ENCODE measurements at regions not wholly inside any gene's neighbourhood (a gene's known extent, or its start where the extent isn't known, plus 50 kb on each side); places are given as distances from the start of the nearest gene placed in this dataset.
"Not testable (repeated sequence)": the region's sequence is repeated elsewhere in the genome, so short reads cannot be mapped to it uniquely, and the experiment has no call there.

DNA sequence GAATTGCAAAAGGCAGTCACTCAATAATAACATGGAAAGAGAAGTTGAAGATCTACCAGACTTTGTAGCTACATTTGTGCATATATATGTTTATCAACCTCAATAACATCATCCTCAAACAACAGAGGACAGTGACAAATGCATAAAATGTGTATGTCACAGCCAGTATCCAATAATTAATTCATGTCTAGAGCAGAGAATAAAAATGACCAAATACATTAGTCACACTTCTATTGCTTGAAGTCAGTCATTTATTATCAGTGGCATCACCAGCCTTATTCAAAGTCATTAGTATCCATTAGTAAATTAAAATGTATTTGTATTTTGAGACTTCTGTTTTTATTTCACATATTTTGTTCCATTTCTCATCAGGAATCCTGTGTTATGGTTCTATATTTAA is 852.8 kb downstream of the XPNPEP1 start:
- no peak for DNase-seq (ENCODE audit: low spot score)

DNA sequence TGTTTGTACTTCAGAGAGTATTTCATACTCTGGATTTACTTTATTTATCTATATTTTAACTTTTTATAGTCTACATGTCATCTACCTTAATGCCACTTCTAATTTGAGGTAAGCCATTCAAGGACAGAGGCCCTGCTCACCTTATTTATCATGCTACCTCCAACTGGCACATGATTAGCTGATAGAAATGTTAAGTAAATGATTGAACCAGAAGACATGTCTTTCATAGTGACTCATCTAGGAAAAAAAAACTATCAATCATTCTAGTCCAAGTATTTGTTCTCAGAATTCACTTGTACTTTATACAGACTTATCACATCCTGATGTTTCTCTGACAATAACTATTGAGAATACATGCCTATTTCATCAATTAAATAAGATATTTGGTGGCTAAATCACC is 856.3 kb downstream of the XPNPEP1 start:
- no peak for DNase-seq (ENCODE audit: low spot score)

DNA sequence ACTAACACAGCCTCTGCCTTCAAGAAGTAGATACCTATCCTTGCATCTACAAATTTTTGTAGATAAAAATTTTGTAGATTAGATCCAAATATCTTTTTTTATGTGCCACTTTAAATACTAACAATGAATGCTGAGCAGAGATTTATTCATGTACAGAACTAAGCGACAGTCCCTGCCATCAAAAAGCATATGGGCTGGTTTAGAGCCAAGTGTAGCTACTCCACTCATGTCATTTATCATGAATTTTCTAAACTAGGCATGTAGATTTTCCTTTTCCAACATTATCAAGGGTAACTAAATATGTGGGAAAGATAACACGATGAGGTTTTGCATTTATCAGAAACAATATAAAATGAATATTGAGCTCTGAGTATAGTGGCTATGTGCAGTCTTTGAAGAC is 857.5 kb downstream of the XPNPEP1 start:
- no peak for DNase-seq (ENCODE audit: low spot score)

- no peak for DNase-seq (ENCODE audit: low spot score)
Observed at GRCh38 chr10:109062371-109062770, 860.9 kb downstream of the XPNPEP1 start.

- no peak for DNase-seq (ENCODE audit: low spot score)
Observed at GRCh38 chr10:109055243-109055642, 868.1 kb downstream of the XPNPEP1 start.

GRCh38 chr10:109047856-109048255 is 875.5 kb downstream of the XPNPEP1 start:
- no peak for DNase-seq (ENCODE audit: low spot score)

GRCh38 chr10:109046427-109046826 is 876.9 kb downstream of the XPNPEP1 start:
- not testable (repeated sequence) for DNase-seq (ENCODE audit: low spot score)

- DNase-seq (ENCODE audit: low spot score): no peak
Observed at GRCh38 chr10:109040622-109041021, 882.7 kb downstream of the XPNPEP1 start.

- DNase-seq (ENCODE audit: low spot score): no peak
Observed at GRCh38 chr10:109037978-109038377, 885.3 kb downstream of the XPNPEP1 start.

DNA sequence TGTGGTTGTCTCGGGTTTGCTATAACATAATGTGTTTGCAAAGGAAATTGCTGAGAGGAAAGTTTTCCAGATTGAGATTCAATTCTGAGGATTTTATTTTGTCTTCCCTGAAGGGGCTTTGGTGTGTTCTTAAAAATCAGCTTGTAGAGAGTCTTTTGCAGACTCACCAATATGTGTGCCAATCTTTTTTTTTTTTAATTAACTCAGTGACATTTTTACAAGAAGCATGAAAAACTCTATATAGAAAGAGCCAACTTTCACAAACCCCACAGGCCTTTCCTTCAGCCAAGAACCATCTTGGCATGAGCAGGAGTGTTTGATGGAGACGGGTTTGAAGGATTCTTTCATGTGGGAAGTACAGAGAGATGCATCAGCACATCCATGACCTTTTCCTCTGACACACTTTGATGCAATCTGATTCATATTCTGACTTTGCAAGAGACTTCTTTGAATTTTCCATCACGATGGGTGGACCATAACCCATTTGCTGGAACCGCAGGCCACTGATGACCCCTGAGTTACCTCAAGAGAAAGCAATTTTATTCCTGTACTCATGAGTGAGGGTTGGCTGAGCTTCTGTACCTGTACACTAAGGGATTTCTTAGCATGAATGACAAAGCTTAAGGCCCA is 892.6 kb downstream of the XPNPEP1 start:
- no peak for DNase-seq (ENCODE audit: low spot score)

DNA sequence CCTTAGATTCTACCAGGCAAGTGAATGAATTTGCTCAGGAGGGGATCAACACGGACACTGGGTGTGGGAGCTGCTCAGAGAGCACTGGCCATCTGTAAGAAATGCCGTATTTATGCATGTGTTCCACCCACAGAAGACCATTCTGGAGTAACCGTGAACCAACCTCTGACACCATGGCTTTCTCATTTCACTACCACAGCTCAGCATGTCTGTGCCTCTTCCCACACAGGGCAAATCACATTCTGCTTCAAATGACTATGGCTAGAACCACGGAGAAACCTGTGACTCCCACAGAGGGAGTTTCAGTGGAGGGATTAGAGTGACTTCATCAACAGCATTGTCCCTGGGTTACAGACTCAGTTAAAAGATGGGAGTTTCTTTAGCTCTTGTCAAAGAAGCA is 893.4 kb downstream of the XPNPEP1 start:
- no peak for DNase-seq (ENCODE audit: low spot score)

DNA sequence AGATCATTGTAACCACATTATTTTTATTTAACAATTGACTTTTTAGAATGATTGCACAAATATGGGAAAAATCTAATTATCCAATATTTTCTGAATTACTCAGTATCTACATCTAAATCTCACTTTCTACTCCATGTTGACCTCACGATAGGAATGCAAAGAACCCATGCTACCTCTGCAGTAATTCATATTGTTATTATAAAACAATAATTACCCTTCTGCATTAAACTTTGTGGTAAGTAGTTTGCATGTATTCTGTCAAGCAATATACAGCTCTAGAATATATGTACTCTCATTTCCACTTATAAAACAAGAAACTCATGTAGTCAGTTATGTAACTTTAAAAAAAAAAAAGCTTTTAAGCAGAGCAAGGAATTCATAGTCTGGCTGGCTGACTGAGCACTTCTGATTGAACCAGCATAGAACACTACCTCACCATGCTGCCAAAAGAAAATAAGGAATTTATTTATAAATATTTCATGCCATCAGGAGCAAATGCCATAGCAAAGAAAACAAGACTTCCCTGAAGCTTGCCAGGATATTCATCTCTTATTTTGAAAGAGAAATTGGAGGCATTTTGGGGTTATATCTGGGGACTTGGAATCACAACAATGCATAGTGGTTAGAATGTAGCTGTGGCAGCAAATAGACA is 895.7 kb downstream of the XPNPEP1 start:
- DNase-seq (ENCODE audit: low spot score): no peak

DNA sequence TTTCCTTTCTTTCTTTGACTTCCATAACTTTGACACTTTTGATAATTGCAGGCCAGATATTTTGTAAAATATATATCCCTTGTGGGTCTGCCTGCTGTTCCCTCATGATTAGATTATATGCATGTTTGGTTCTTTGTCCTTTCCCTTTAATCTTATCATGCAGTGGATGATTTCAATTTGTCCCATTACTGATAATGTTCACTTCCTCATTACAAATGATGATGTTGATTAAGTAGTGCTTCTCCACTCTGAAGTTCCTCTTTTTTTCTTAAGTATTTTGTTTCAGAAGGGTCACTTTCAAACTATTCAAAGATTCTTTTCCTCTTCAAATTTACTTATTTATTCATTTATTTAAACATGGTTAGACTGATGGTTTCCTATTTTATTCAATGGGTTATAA is 898.1 kb downstream of the XPNPEP1 start:
- no peak for DNase-seq (ENCODE audit: low spot score)

- no peak for DNase-seq (ENCODE audit: low spot score)
Observed at GRCh38 chr10:109022417-109023049, 900.8 kb downstream of the XPNPEP1 start.

DNA sequence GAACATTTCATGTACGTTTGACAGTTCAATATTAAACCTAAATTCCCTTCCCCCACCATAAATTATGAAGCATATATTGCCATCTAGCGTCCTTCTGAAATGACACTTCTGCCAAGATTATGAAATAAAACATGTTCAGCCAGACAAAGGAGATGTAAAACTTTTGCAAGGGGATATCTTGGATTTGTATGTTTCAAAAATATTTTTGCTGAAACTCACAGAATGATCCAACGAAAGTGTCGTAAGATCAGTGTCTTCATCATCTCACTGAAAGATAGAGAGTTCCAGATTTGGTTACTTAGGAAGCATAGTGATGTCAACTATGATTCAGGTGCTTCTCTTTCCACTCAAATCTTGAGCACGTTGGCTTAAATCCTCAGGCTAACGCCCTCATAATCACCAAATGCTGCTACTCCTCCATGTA is 904.3 kb downstream of the XPNPEP1 start:
- DNase-seq (ENCODE audit: low spot score): no peak

GRCh38 chr10:109007514-109007913 is 915.8 kb downstream of the XPNPEP1 start:
- no peak for DNase-seq (ENCODE audit: low spot score)

- DNase-seq (ENCODE audit: low spot score): no peak
Observed at GRCh38 chr10:108990441-108990840, 932.9 kb downstream of the XPNPEP1 start.

DNA sequence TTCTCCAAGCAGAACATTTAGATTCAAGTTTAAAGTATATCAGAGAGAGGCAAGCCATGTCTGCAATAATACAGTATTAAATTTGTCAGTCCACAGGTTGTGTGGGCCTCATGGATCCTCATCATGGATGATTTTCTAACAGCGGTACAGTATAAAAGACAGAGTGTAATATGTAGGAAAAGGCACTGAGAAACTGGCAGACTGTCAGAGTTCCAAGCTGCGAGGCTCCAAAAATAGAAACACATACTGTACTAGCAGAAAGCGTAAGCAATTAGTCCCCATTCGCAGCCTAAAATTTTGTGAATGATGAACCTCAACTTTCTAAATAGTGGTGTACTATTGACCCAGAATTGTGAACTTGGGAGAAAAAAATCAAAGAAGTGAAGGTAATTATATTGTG is 933.3 kb downstream of the XPNPEP1 start:
- DNase-seq (ENCODE audit: low spot score): no peak

DNA sequence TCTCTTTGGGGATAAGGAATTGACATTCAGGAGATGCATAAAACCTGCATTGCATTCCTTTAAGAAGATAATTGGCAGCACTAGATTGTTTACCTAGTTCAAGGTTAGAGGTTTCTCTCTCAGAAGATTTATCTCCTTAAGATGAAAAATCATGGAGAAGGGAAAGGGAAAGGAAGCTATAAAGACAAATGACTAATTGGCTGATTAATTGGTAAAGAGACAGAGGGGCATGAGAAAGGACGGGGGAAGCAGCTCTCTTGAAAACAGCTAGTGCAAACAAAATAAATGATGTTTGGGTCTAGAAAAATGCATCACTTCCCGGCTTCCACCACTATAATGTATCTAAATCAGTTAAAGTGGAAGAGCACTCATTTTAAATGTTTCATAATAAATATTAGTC is 941.2 kb downstream of the XPNPEP1 start:
- no peak for DNase-seq (ENCODE audit: low spot score)

DNA sequence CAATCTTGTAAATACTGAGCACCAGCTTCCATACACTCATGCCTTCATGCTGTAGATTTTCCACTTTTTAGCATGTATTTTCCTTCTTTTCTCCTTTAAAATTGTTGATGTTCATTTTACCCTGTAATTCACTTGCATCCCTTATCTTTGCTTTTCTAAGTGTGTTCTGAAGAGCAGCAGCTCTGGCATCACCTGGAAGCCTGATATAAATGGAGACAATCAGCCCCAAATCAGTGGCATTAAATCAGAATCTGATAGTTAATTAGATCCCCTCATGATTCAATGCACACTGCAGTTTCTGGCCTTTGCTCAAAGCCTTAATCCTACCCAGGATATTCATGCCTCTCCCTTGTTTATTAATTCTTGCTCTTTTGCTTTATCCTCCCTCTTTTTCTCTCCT is 942.4 kb downstream of the XPNPEP1 start:
- DNase-seq (ENCODE audit: low spot score): no peak

- no peak for DNase-seq (ENCODE audit: low spot score)
Observed at GRCh38 chr10:108975459-108976058, 947.8 kb downstream of the XPNPEP1 start.

DNA sequence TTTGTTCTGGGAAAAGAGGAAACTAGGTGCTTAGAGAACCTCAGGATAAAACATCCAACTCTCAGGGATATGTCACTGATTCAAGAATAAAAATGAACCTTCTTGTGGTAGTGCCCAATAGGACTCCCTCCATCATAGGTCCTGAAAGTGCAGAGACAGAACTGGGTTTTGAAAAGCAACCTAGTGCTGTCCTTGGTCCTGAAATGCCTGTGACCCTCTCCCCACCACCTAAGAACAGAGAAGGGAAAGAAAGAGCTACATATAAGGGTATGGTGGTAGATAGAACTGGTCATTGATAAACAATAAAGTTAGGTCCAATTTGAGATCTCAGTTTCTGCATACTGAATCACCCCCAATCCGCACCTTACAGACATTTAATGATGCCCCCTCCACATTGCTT is 953.3 kb downstream of the XPNPEP1 start:
- DNase-seq (ENCODE audit: low spot score): no peak

GRCh38 chr10:108966411-108966810 is 956.9 kb downstream of the XPNPEP1 start:
- DNase-seq (ENCODE audit: low spot score): no peak

Measured in Ammon's horn (tissue), 1 donor.